ENCODE measurements at regions not wholly inside any gene's neighbourhood (a gene's known extent, or its start where the extent isn't known, plus 50 kb on each side); places are given as distances from the start of the nearest gene placed in this dataset.

- peaks cover 42% of the 10 kb centered on the region for H3K4me1 ChIP-seq (ENCODE audit: control insufficient read depth, insufficient read depth, low read length)
- peaks cover 7% of the 10 kb centered on the region; the same call in 1 of the 3 replicates for H3K9me3 ChIP-seq (replicated peaks; ENCODE audit: control insufficient read depth, insufficient read depth, low read length)
- no peaks in the 10 kb centered on the region for H4K20me1 ChIP-seq (ENCODE audit: control insufficient read depth, insufficient read depth)
- H2AFZ ChIP-seq (ENCODE audit: control insufficient read depth, low read depth, low read length), result no peak overlapping the region
- no TSS peak for BruUV-seq (replicated peaks)
- intact Hi-C loops (cut with micrococcal nuclease; ENCODE audit: unreplicated experiment), result no loop called here
- ATAC-seq (no peak), FAIRE-seq (no peak), DNase-seq (ENCODE audit: low read depth, low spot score) (no peak)
- 100% methylated on average over 1 of the region's 1 CpG for WGBS (ENCODE audit: insufficient coverage, insufficient replicate concordance, low lambda C conversion rate, missing lambda C conversion rate)
- peaks cover 0 to 2% of the 10 kb centered on the region in 2 experiments; a peak in 1 of 4 replicates for H3K36me3 ChIP-seq (ENCODE audit: control insufficient read depth in 2 of 2, insufficient read depth in 2 of 2, low read length in 1 of 2)
- peak overlapping the region; percentile 96 for H3K27ac ChIP-seq (ENCODE audit: control insufficient read depth, insufficient read depth)
- H3K9ac ChIP-seq (ENCODE audit: control insufficient read depth, insufficient read depth, low read length), result peak overlapping the region; percentile 6; the same call in 1 of the 2 replicates
- in situ Hi-C loops (cut with MboI), result no loop called here
- H3K27me3 ChIP-seq (replicated peaks in 1 of 2; ENCODE audit: control insufficient read depth in 2 of 2, insufficient read depth in 2 of 2, low read length in 1 of 2), result no peaks in the 10 kb centered on the region
- TF ChIP-seq EGR1 (IDR thresholded peaks at IDR 0.05; ENCODE audit: borderline replicate concordance in 1 of 2, low read depth in 2 of 2, low read length in 2 of 2), result no peak
- TF ChIP-seq NFYB (IDR thresholded peaks at IDR 0.05; ENCODE audit: insufficient read depth, low read depth, low read length), result no peak
- TF ChIP-seq POLR2AphosphoS5 (IDR thresholded peaks at IDR 0.05; ENCODE audit: low read length), result no peak
- no peak for TF ChIP-seq MAX (IDR thresholded peaks at IDR 0.05; ENCODE audit: low read depth, low read length)
- no peak for TF ChIP-seq SKIL (IDR thresholded peaks at IDR 0.05; ENCODE audit: low read depth, poor library complexity, severe bottlenecking)
- no peak for TF ChIP-seq FOXM1 (IDR thresholded peaks at IDR 0.05; ENCODE audit: low read depth, low read length)
- TF ChIP-seq IRF5 (IDR thresholded peaks at IDR 0.05; ENCODE audit: borderline replicate concordance), result no peak
- TF ChIP-seq MXI1 (IDR thresholded peaks at IDR 0.05; ENCODE audit: low read depth, low read length), result no peak
- no peak for TF ChIP-seq PBX3 (IDR thresholded peaks at IDR 0.05; ENCODE audit: insufficient replicate concordance, low read depth, low read length)
- TF ChIP-seq SUZ12 (IDR thresholded peaks at IDR 0.05; ENCODE audit: unreplicated experiment), result no peak
- TF ChIP-seq ZBED1 (IDR thresholded peaks at IDR 0.05; ENCODE audit: borderline replicate concordance), result no peak
- TF ChIP-seq ZNF217 (IDR thresholded peaks at IDR 0.05), result no peak
- TF ChIP-seq KLF5 (IDR thresholded peaks at IDR 0.05; ENCODE audit: partially characterized antibody), result no peak
- SMC1A ChIA-PET (ENCODE audit: uncharacterized antibody, unreplicated experiment), result interaction anchor here (1.2 to 3.9 kb wide), 7 partner anchors 10 to 181 kb away, joined by 3 to 14 read pairs (median 4); partner anchors contain the start of gene DEPDC1B
- CTCF ChIA-PET, result interaction anchor here (1.0 to 1.3 kb wide), 3 partner anchors 9 to 130 kb away, joined by 3 to 4 read pairs (median 3); no protein-coding TSS in a partner anchor
- H3K4me2 ChIP-seq (ENCODE audit: control insufficient read depth, insufficient read depth), result peak overlapping the region; percentile 86
- RAD21 ChIA-PET (ENCODE audit: unreplicated experiment), result interaction anchor here (1.1 to 4.1 kb wide), 5 partner anchors 15 to 66 kb away, joined by 3 to 26 read pairs (median 4); no protein-coding TSS in a partner anchor
- POLR2A ChIA-PET, result interaction anchor here (0.8 to 1.4 kb wide), 2 partner anchors 15 to 25 kb away, joined by 3 to 4 read pairs; no protein-coding TSS in a partner anchor
- H3K79me2 ChIP-seq (ENCODE audit: control insufficient read depth, insufficient read depth, low read length), result peaks cover 40% of the 10 kb centered on the region
- peak overlapping the region; percentile 78 for H3K4me3 ChIP-seq
Observed at GRCh38 chr5:60519372-60519771, 180.6 kb downstream of the DEPDC1B start.
